ENCODE measurements at regions not wholly inside any gene's neighbourhood (a gene's known extent, or its start where the extent isn't known, plus 50 kb on each side); places are given as distances from the start of the nearest gene placed in this dataset.

- BruUV-seq (replicated peaks) = no TSS peak
- no peaks in the 10 kb centered on the region for H3K4me1 ChIP-seq (replicated peaks in 1 of 2; ENCODE audit: control insufficient read depth in 2 of 2, insufficient read depth in 2 of 2, low read length in 2 of 2)
- H3K4me2 ChIP-seq (ENCODE audit: insufficient read depth, low read length) = no peak overlapping the region
- H3K9me3 ChIP-seq (replicated peaks; ENCODE audit: control insufficient read depth, insufficient read depth, low read depth, low read length) = no peaks in the 10 kb centered on the region
- POLR2A ChIA-PET = no interaction called here
- no peak for ATAC-seq
- TF ChIP-seq KLF13 (tag; IDR thresholded peaks at IDR 0.05; ENCODE audit: borderline replicate concordance, low read depth) (no peak), ZNF282 (CRISPR knock-in tag; IDR thresholded peaks at IDR 0.05) (no peak), LARP7 (IDR thresholded peaks at IDR 0.05) (no peak), U2AF1 (optimal IDR thresholded peaks at IDR 0.05; ENCODE audit: low read depth, low read length) (no peak), ETV5 (CRISPR knock-in tag; IDR thresholded peaks at IDR 0.05; ENCODE audit: low read depth) (no peak), KHSRP (IDR thresholded peaks at IDR 0.05) (no peak)
- TF ChIP-seq, protein P1, sequence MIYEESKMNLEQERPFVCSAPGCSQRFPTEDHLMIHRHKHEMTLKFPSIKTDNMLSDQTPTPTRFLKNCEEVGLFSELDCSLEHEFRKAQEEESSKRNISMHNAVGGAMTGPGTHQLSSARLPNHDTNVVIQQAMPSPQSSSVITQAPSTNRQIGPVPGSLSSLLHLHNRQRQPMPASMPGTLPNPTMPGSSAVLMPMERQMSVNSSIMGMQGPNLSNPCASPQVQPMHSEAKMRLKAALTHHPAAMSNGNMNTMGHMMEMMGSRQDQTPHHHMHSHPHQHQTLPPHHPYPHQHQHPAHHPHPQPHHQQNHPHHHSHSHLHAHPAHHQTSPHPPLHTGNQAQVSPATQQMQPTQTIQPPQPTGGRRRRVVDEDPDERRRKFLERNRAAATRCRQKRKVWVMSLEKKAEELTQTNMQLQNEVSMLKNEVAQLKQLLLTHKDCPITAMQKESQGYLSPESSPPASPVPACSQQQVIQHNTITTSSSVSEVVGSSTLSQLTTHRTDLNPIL (CRISPR knock-in tag; IDR thresholded peaks at IDR 0.05) = no peak
- TF ChIP-seq, protein P2, sequence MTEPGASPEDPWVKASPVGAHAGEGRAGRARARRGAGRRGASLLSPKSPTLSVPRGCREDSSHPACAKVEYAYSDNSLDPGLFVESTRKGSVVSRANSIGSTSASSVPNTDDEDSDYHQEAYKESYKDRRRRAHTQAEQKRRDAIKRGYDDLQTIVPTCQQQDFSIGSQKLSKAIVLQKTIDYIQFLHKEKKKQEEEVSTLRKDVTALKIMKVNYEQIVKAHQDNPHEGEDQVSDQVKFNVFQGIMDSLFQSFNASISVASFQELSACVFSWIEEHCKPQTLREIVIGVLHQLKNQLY (CRISPR knock-in tag; conservative IDR thresholded peaks at IDR 0.05) = no peak
- in situ Hi-C loops (cut with MboI) = loop anchor here (10.0 to 25.0 kb wide), 2 partner anchors 437 to 776 kb away; partner anchors contain the start of gene BRDT
- H3K27ac ChIP-seq (ENCODE audit: extremely low read depth, low read depth, low read length) = no peak overlapping the region
- H2AFZ ChIP-seq (ENCODE audit: low read depth, low read length) = no peak overlapping the region
- H3K4me3 ChIP-seq = no peak overlapping the region
- H3K36me3 ChIP-seq (ENCODE audit: control insufficient read depth, insufficient read depth, low read length) = no peaks in the 10 kb centered on the region
- no peaks in the 10 kb centered on the region for H3K9me1 ChIP-seq (ENCODE audit: control insufficient read depth, insufficient read depth, low read length)
- DNase-seq (ENCODE audit: extremely low read depth in 1 of 4, low spot score in 3 of 4) = no peak
- H3K27me3 ChIP-seq (ENCODE audit: control insufficient read depth in 2 of 2, insufficient read depth in 2 of 2, low read length in 2 of 2) = peaks cover 15 to 45% of the 10 kb centered on the region in 2 experiments
- WGBS (ENCODE audit: insufficient coverage, low coverage, missing lambda C conversion rate) = 1% methylated on average over 4 of the region's 4 CpGs
- FAIRE-seq = no peak
- CTCF ChIA-PET (ENCODE audit: low intra/inter-chr PET ratio) = no interaction called here
- no peak overlapping the region for H3K9ac ChIP-seq (ENCODE audit: insufficient read depth in 1 of 2, low read depth in 2 of 2, low read length in 2 of 2)
- H4K20me1 ChIP-seq (replicated peaks; ENCODE audit: control insufficient read depth, insufficient read depth, low read length) = no peaks in the 10 kb centered on the region
- intact Hi-C loops (cut with micrococcal nuclease) = loop anchor here (10.0 kb wide), 3 partner anchors 147 to 1117 kb away; no protein-coding TSS in a partner anchor
- H3K79me2 ChIP-seq (ENCODE audit: control insufficient read depth, insufficient read depth, low read length) = no peaks in the 10 kb centered on the region
Observed at GRCh38 chr1:91161749-91162148, 139.9 kb upstream of the ZNF644 start.

Measured in K562 (cell line).